Suprapubic skin (tissue), 4 donors: ENCODE measurements at regions not wholly inside any gene's neighbourhood (a gene's known extent, or its start where the extent isn't known, plus 50 kb on each side); places are given as distances from the start of the nearest gene placed in this dataset.

Source experiments
- CTCF ChIP-seq, 2 donors: fragments of 200-600 bp in 1 of 2; fragments of 450-650 bp in 1 of 2; sonication (generic) in 1 of 2; IDR thresholded peaks; one replicate each; pipeline ENCODE4 v1.5.1; 2016 to 2019; ENCODE audit warnings: antibody characterized with exemption in 2 of 2, mild to moderate bottlenecking in 1 of 2, moderate library complexity in 1 of 2
- EP300 ChIP-seq: sonication (generic); formaldehyde crosslinking; IDR thresholded peaks from one replicate; pipeline ENCODE4 v1.6.1; 2017; ENCODE audit warnings: antibody characterized with exemption
- POLR2A ChIP-seq, 2 donors: fragments of 450-650 bp; IDR thresholded peaks; one replicate each; pipeline ENCODE4 v1.6.1; 2017; ENCODE audit warnings: antibody characterized with exemption in 2 of 2, mild to moderate bottlenecking in 2 of 2, moderate library complexity in 2 of 2
- POLR2AphosphoS5 ChIP-seq, 3 donors: sonication (generic); formaldehyde crosslinking; IDR thresholded peaks; one replicate each; pipeline ENCODE4 v1.6.1; 2017; ENCODE audit warnings: antibody characterized with exemption in 3 of 3

DNA sequence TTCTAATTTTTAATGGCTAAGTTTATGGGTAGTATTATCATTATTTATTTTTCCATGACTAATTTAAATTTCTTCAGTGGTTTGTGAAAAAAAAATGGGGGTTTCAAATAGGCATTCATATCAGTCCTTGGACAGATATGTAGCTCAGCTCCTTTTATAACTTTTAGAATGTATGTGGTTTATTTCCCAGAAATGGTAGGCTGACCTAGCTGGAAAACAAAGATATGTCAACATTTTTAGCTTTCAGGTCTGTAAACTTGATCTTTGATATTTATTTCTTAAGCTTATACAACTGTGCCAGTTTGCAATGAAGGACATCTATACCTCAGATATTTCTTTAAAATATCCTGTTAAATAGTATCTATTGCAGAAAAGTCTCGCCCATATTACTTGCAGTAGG, 1815.5 kb downstream of the SLITRK5 start:
- TF ChIP-seq CTCF (IDR thresholded peaks at IDR 0.05) (no peak), POLR2A (IDR thresholded peaks at IDR 0.05) (no peak), EP300 (no peak), POLR2AphosphoS5 (IDR thresholded peaks at IDR 0.05) (no peak)
